KMS-11 (cell line): ENCODE measurements at regions not wholly inside any gene's neighbourhood (a gene's known extent, or its start where the extent isn't known, plus 50 kb on each side); places are given as distances from the start of the nearest gene placed in this dataset.

ENCODE experiments used
- H2AFZ ChIP-seq: fragments of 200-600 bp; sonication (generic); 2 replicates; pipeline ENCODE4 v1.6.1; 2016; ENCODE audit warnings: antibody characterized with exemption, mixed run types, low read depth
- H3K27ac ChIP-seq: fragments of 200-600 bp; sonication (generic); 2 replicates; pipeline ENCODE4 v1.6.1; 2016; ENCODE audit warnings: mild to moderate bottlenecking, mixed run types
- H3K27me3 ChIP-seq: fragments of 200-600 bp; sonication (generic); 2 replicates; pipeline ENCODE4 v1.6.1; 2017; ENCODE audit warnings: mild to moderate bottlenecking, low read depth, mixed run types, moderate library complexity; ENCODE audit not compliant: insufficient read depth
- H3K36me3 ChIP-seq: fragments of 200-600 bp; sonication (generic); 2 replicates; pipeline ENCODE4 v1.6.1; 2017; ENCODE audit warnings: mild to moderate bottlenecking, mixed run types; ENCODE audit not compliant: insufficient read depth
- H3K4me1 ChIP-seq: fragments of 200-600 bp; sonication (generic); 2 replicates; pipeline ENCODE4 v1.6.1; 2016; ENCODE audit warnings: mild to moderate bottlenecking, low read depth, mixed run types; ENCODE audit not compliant: poor library complexity, severe bottlenecking
- H3K4me2 ChIP-seq: fragments of 200-600 bp; sonication (generic); 2 replicates; pipeline ENCODE4 v1.7.0; 2016; ENCODE audit warnings: mild to moderate bottlenecking, mixed run types
- H3K4me3 ChIP-seq: fragments of 200-600 bp; sonication (generic); IDR thresholded peaks from 2 replicates; pipeline ENCODE4 v1.6.1; 2017; ENCODE audit warnings: low read depth, low read length, mixed read lengths; ENCODE audit not compliant: insufficient read depth
- H3K79me2 ChIP-seq: fragments of 200-600 bp; sonication (generic); 2 replicates; pipeline ENCODE4 v1.6.1; 2016; ENCODE audit warnings: low read depth, mixed run types; ENCODE audit not compliant: insufficient read depth
- H3K9ac ChIP-seq: fragments of 200-600 bp; sonication (generic); 2 replicates; pipeline ENCODE4 v1.6.1; 2016; ENCODE audit warnings: mild to moderate bottlenecking, mixed run types
- H4K20me1 ChIP-seq: fragments of 200-600 bp; sonication (generic); 2 replicates; pipeline ENCODE4 v1.6.1; 2016; ENCODE audit warnings: mild to moderate bottlenecking, mixed run types; ENCODE audit not compliant: insufficient read depth
- CTCF ChIP-seq: fragments of 200-600 bp; sonication (generic); conservative IDR thresholded peaks from 2 replicates; pipeline ENCODE4 v1.6.1; 2017; ENCODE audit warnings: low read depth, mild to moderate bottlenecking, antibody characterized with exemption, low read length, moderate library complexity, mixed read lengths

- H3K27ac ChIP-seq, result no peak overlapping the region
- TF ChIP-seq CTCF, result no peak
- H3K27me3 ChIP-seq, result no peaks in the 10 kb centered on the region
- H3K4me1 ChIP-seq, result no peaks in the 10 kb centered on the region
- H3K9ac ChIP-seq, result no peak overlapping the region
- H4K20me1 ChIP-seq, result no peaks in the 10 kb centered on the region
- no peaks in the 10 kb centered on the region for H3K36me3 ChIP-seq
- H2AFZ ChIP-seq, result no peak overlapping the region
- no peak overlapping the region for H3K4me2 ChIP-seq
- no peak overlapping the region for H3K4me3 ChIP-seq
- H3K79me2 ChIP-seq, result no peaks in the 10 kb centered on the region
Measured at GRCh38 chr12:25412735-25413134, 140.3 kb downstream of the LMNTD1 start.

DNA sequence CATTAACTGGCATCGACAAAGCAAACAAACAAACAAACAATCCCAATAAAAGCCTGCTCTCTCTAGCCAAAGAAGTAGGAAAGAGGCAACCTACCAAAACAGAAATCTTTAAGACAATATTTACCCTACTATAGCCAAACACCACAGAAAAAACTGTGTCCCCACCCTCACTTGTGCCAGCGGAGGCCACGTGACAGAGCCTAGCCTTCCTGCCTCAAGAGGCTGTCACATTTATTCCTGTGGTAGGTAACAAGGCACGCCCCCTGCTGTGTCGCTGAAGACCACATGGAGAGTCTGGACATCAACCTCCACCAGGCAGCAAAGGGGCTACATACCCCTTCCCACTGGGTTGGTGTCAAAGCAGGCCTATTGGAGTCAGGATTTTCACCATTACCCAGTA is 148.1 kb downstream of the LMNTD1 start:
- H3K79me2 ChIP-seq, result no peaks in the 10 kb centered on the region
- H3K4me2 ChIP-seq, result no peak overlapping the region
- H3K36me3 ChIP-seq, result no peaks in the 10 kb centered on the region
- no peaks in the 10 kb centered on the region for H3K27me3 ChIP-seq
- no peak overlapping the region for H3K27ac ChIP-seq
- no peak overlapping the region for H3K4me3 ChIP-seq
- H4K20me1 ChIP-seq, result no peaks in the 10 kb centered on the region
- H3K9ac ChIP-seq, result no peak overlapping the region
- H3K4me1 ChIP-seq, result no peaks in the 10 kb centered on the region
- no peak overlapping the region for H2AFZ ChIP-seq
- no peak for TF ChIP-seq CTCF

DNA sequence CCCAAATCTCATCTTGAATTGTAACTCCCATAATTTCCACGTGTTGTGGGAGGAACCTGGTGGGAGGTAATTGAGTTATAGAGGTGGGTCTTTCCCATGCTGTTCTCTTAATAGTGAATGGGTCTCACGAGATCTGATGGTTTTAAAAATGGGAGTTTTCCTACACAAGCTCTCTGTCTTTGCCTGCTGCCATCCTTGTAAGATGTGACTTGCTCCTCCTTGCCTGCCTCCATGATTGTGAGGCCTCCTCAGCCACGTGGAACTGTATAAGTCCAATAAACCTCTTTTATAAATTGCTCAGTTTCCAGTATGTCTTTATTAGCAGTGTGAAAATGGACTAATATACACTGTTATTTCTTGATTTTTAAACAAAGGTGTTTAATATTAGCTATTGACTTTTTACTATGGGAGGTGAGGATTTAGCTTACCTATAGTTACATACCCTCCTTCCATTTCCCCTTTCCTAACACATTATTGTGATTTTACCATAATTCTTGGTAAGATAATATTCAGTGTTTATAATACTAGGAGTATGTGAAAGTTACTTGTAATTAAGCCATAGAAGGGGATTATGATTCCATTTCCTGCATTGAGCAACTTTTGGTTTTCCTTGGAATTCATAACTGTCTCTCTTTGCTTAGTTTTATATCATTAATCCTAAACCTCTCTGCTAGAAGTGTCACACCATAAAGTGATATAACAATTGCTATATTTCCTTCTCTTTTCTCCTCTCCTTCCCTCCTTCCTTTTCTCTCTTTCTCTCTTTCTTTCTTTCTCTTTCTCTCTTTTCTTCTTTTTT is 151.0 kb upstream of the KRAS start:
- Histone ChIP-seq H3K4me3 (no peak overlapping the region), H3K79me2 (no peaks in the 10 kb centered on the region), H3K4me1 (no peaks in the 10 kb centered on the region), H3K36me3 (no peaks in the 10 kb centered on the region), H2AFZ (no peak overlapping the region), H3K4me2 (no peak overlapping the region), H3K9ac (no peak overlapping the region), H4K20me1 (no peaks in the 10 kb centered on the region), H3K27me3 (no peaks in the 10 kb centered on the region), H3K27ac (no peak overlapping the region)
- TF ChIP-seq CTCF, result no peak

GRCh38 chr12:25397001-25397400 is 146.3 kb upstream of the KRAS start:
- Histone ChIP-seq H4K20me1 (no peaks in the 10 kb centered on the region), H3K79me2 (no peaks in the 10 kb centered on the region), H3K27me3 (no peaks in the 10 kb centered on the region), H3K9ac (no peak overlapping the region), H3K4me3 (no peak overlapping the region), H3K4me1 (no peaks in the 10 kb centered on the region), H3K4me2 (no peak overlapping the region), H3K27ac (no peak overlapping the region), H3K36me3 (no peaks in the 10 kb centered on the region), H2AFZ (no peak overlapping the region)
- no peak for TF ChIP-seq CTCF
